ENCODE measurements at regions not wholly inside any gene's neighbourhood (a gene's known extent, or its start where the extent isn't known, plus 50 kb on each side); places are given as distances from the start of the nearest gene placed in this dataset.
"Not testable (repeated sequence)": the region's sequence is repeated elsewhere in the genome, so short reads cannot be mapped to it uniquely, and the experiment has no call there.

DNA sequence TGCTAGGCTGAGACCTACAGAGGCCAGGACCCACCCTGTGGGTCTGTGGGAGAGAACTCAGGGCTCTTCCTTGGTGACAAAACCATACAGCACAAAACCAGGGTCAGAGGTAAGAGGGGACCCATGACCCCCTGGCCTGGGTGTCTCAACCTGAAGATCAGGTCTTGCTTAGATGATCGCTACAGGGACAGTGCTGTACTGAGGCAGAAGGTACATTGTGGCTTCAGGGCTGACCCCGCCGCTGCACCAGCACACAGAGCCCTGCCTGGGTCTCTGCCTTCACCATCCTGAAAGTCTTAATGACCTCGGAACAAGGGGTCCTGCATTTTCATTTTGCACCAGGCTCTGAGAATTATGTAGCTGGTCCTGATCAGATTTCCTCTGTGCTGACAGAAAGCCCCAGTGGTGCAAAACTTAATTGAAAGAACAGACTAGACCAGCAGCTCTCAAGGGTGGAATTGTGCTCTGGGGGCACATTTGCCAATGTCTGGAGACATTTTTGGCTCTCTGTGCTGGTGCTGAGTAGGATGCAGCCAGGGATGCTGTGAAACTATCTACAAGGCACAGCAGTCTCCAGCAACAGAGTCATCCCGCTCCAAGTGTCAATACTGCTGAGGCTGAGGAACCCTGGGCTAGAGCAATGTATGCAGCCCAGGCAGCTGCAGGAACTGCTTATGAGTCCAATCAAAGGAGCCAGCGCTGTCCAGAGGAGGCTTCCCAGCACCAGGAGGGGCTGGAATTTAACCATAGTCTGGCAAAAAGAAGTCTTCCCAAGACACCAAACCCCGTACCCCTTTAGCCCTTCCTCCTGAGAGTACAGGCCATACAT lies 254.9 kb downstream of the ERMARD start:
- FAIRE-seq (no peak), DNase-seq (ENCODE audit: insufficient read length, low spot score) (no peak)

DNA sequence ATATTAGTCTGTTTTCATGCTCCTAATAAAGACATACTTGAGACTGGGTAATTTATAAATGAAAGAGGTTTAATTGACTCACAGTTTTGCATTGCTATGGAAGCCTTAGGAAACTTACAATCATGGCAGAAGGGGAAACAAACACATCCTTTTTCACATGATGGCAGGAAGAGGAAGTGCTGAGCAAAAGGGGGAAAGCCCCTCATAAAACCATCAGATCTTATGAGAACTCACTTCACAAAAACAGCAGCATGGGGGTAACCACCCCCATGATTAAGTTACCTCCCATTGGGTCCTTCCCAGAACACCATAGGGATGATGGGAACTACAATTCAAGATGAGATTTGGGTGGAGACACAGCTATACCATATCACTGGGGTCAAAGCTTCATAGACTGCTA lies 254.2 kb downstream of the ERMARD start:
- no peak for DNase-seq (ENCODE audit: insufficient read length, low spot score)
- no peak for TF ChIP-seq POLR2A (IDR thresholded peaks at IDR 0.05; ENCODE audit: low read depth, low read length)
- FAIRE-seq, result no peak

More for the DNA sequence above, 254.9 kb downstream of the ERMARD start:
- TF ChIP-seq POLR2A (IDR thresholded peaks at IDR 0.05; ENCODE audit: low read depth, low read length), result no peak

DNA sequence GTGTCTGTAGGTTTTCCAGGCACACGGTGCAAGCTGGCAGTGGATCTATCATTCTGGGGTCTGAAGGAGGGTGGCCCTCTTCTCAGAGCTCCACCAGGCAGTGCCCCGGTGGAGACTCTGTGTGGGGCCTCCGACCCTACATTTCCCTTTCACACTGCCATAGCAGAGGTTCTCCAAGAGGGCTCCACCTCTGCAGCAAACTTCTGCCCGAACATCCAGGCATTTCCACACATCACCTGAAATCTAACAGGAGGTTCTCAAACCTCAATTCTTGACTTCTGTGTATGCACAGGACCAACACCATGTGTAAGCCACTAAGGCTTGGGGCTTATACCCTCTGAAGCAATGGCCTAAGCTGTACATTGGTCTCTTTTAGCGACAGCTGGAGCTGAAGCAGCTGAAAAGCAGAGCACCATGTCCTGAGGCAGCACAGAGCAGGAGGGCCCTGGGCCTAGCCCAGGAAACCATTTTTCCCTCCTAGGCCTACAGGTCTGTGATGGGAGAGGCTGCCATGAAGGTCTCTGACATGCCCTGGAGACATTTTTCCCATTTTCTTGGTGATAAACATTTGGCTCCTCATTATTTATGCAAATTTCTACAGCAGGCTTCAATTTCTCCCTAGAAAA lies 253.3 kb downstream of the ERMARD start:
- FAIRE-seq (no peak), DNase-seq (ENCODE audit: insufficient read length, low spot score) (no peak)
- TF ChIP-seq POLR2A (IDR thresholded peaks at IDR 0.05; ENCODE audit: low read depth, low read length), result no peak

DNA sequence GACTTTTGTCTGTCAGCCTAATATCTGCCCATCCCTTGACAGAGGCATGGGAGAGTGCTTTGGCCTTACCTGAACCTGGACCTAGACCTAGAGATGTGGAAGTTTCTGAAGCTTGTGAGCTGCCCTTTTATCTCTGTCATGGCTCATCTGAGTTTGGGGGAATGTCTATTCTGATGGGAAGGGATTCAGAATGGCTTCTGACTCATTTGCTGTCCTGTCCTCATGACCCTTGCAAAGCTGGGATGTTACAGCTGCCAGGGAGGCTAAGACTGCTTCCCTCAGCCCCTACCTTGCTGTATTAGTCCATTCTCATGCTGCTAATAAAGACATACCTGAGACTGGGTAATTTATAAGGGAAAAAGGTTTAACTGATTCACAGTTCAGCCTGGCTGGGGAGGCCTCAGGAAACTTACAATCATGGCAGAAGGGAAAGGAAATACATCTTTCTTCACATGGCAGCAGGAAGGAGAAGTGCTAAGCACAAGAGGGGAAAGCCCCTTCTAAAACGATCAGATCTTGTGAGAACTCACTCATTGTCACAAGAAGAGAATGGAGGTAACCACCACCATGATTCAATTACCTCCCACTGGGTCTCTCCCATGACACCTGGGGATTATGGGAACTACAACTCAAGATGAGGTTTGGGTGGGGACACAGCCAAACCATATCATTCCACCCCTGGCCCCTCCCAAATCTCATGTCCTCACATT lies 252.2 kb downstream of the ERMARD start:
- DNase-seq (ENCODE audit: insufficient read length, low spot score), result no peak
- no peak for FAIRE-seq
- TF ChIP-seq POLR2A (IDR thresholded peaks at IDR 0.05; ENCODE audit: low read depth, low read length), result no peak

DNA sequence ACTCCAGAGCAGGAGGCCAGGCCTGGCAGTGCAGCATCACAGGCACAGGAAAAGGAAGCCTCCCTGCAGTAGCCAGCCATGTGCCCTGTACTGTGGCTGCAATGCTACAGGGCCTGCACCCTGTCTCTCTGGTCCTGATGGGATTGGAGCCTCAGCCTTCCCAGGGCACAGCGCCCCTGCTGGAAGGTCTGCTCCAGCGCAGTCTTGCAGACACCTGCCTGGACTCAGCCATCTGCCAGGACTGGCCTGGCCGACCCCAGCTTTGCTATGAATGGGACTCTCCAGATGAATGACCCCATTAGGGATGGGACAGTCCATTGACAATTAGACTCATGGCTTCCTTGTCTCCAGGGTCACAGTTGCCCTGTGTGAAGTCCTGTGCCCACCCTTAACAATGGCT lies 251.6 kb downstream of the ERMARD start:
- FAIRE-seq, result no peak
- DNase-seq (ENCODE audit: insufficient read length, low spot score), result no peak
- no peak for TF ChIP-seq POLR2A (IDR thresholded peaks at IDR 0.05; ENCODE audit: low read depth, low read length)

DNA sequence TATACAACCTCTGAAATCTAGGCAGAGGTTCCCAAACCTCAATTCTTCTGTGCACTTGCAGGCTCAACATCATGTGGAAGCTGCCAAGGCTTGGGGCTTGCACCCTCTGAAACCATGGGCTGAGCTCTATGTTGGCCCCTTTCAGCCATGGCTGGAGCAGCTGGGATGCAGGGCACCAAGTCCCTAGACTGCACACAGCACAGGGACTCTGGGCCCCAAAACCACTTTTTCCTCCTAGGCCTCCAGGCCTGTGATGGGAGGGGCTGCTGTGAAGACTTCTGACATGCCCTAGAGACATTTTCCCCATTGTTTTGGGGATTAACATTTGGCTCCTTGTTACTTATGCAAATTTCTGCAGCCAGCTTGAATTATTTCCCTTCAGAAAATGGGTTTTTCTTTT lies 250.4 kb downstream of the ERMARD start:
- DNase-seq (ENCODE audit: insufficient read length, low spot score); FAIRE-seq: not testable (repeated sequence)

DNA sequence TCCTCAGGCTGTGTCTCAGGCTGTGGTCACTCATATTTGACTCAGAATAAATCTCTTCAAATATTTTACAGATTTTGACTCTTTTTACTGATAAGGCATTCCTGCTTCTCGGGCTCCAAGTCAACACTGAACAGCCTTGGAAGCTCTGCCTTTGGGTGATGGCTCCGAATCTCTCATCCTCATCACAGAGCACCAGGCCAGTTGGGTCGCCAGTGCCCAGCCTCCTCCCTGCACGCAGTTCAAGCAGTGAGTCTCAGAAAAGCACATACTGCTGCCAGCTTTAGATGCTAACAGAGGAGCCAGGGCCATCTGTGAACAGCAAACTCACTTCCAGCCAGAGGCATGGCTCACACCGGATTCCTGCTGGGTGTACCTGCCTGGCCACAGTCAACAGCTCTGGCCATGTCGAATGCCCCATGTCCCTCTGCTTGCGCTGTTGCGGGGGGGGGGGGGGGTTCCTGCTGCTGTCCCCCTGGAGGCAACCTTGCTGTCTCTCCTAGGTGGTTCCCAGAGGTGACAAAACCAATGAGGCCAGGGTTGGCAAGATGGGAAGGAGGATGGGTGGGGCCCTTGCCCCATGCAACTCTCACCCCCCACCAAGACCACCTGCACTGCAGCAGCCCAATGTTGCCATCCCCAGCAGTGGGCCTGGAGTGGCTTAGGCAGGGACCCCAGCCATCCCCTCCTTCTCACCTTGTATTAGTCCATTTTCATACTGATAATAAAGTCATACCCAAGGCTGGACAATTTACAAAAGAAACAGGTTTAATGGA lies 248.8 kb downstream of the ERMARD start:
- FAIRE-seq (no peak), DNase-seq (ENCODE audit: insufficient read length, low spot score) (no peak)
- no peak for TF ChIP-seq POLR2A (IDR thresholded peaks at IDR 0.05; ENCODE audit: low read depth, low read length)

DNA sequence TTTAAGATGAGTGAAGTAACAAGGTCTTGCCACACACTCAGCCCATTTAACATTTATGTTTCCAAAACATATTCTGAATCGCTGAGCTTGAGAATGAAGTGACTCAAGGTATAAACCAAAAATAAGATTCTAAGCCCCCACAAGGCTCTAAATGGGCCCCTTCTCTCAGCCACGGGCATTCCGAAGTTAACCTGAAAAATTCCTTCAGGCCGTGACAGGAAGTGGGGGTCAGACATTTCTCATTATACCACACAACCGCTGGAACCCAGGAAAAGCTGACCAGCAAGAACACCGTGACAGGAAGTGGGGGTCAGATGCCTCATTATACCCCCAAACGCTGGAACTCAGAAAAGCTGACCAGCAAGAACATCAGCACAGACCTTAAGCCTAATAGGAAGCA lies 247.9 kb downstream of the ERMARD start:
- no peak for FAIRE-seq
- DNase-seq (ENCODE audit: insufficient read length, low spot score), result no peak
- TF ChIP-seq POLR2A (IDR thresholded peaks at IDR 0.05; ENCODE audit: low read depth, low read length), result no peak

DNA sequence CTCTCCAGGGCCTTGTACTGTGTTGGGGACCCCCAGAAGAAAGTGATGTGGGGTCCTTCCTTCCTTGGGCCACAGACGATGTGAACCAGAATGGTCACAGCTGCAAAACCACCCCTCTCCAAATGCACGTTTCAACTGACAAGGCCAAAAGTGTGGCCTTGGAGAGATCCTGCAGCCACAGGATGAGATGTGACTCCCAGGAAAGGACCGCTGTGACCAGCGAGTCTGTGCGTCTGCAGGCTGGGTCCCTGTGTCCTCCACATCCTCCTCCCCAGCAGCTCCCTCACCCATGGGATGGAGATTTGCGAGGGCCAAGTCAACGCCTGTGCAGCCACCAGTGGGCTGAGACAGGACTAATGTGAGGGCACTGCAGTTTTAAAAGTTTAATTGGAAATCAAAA lies 247.0 kb downstream of the ERMARD start:
- FAIRE-seq (no peak), DNase-seq (ENCODE audit: insufficient read length, low spot score) (no peak)
- TF ChIP-seq POLR2A (IDR thresholded peaks at IDR 0.05; ENCODE audit: low read depth, low read length), result no peak

DNA sequence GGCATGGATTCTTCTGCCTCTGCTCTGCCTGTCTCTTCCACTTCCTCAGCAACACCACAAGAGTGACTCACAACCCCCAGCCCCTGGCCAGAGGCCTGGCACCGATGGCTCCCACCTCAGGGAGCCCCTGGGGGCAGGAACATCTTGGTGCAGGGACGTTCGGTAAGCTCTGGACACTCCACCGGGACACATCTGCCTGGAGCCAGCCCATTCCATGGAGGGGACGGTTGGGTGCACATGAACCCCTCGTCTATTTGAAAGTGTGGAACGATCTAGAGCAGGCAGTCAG lies 246.5 kb downstream of the ERMARD start:
- no peak for TF ChIP-seq POLR2A (IDR thresholded peaks at IDR 0.05; ENCODE audit: low read depth, low read length)
- FAIRE-seq (no peak), DNase-seq (ENCODE audit: insufficient read length, low spot score) (no peak)

DNA sequence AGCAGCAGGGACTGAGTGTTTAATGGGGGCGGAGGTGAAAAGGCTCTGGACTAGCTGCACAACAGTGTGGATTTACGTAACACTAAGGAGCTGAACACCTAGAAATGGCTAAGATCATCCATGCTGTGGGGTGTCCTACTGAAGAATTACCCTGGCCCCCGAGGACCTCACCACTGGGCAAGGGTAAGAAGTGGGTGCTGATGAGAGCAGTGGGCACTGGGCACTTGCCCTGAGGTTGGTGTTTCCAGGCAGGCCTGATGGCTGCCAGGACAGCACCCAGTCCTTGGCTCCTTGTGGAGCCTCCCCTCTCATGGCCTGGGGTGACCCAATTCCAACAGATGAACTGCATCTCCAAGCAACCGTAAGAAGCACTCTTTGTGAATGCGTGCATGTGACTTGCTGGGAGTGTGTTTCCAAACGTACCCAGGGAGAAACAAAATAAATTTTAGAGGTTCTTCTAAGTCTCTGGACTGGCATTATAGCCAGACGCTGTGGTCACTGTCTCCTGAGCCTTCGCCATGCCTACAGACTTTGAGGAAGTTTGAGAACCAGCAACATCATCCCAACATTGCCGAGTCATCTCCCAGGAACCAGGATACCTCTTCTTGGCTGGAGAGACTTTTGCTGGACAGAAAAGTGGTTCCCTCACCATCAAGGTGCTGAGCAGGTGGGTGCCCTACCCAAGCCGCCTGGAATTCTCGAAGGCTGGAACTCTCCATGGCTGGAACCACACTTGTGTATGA lies 245.9 kb downstream of the ERMARD start:
- DNase-seq (ENCODE audit: insufficient read length, low spot score), result no peak
- no peak for FAIRE-seq
- TF ChIP-seq POLR2A (IDR thresholded peaks at IDR 0.05; ENCODE audit: low read depth, low read length), result no peak

DNA sequence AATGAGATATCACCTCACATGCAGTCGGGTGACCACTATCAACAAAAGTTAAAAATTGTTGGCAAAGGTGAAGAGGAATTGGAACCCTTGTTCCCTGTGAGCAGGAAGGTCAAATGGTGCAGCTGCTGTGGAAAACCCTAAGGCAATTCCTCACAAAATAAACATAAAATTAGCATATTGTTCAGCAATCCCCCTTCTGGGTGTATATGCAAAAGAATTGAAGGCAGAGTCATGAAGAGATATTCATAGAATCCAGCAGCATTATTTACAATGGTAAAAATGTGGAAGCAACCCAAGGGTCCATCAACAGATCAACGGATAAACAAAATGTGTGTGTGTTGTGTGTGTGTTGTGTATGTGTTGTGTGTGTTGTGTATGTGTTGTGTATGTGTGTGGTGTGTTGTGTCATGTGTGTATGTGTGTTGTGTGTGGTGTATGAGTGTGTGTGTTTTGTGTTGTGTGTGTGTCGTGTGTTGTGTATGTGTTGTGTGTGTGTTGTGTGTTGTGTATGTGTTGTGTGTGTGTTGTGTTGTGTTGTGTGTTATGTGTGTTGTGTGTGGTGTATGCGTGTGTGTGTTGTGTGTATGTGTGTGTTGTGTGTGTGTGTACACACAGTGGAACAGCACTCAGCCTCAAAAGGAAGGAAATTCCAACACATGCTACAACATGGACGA lies 245.1 kb downstream of the ERMARD start:
- TF ChIP-seq POLR2A (IDR thresholded peaks at IDR 0.05; ENCODE audit: low read depth, low read length), result no peak
- DNase-seq (ENCODE audit: insufficient read length, low spot score), result no peak
- no peak for FAIRE-seq

DNA sequence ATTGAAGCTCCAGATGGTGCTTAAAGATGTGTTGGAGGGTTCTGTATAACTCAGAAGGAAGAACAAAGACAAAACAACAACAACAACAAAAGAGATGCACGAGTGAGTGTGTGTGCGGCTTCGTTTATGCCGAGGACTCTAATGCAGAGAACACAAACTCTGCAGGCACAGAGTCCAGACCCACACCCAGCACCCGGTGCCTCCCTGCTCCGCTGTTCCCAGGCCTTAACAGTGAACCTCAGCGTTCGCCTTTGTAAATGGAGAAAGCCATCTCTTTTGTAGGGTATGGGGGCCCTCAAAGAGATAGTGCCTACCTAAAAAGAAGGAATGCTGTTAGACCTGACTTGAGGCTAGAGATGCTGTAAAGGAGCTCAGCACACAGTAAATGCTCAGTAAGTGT lies 243.3 kb downstream of the ERMARD start:
- TF ChIP-seq POLR2A (IDR thresholded peaks at IDR 0.05; ENCODE audit: low read depth, low read length), result no peak
- no peak for DNase-seq (ENCODE audit: insufficient read length, low spot score)
- FAIRE-seq, result no peak
